Lung (tissue), 11 donors: ENCODE measurements at regions not wholly inside any gene's neighbourhood (a gene's known extent, or its start where the extent isn't known, plus 50 kb on each side); places are given as distances from the start of the nearest gene placed in this dataset.

Experiments
- ATAC-seq: fragments of 200-7000 bp; cut with Tn5 transposase; one replicate; pipeline ENCODE4 v1.9.1; 2020; ENCODE audit warnings: moderate number of reproducible peaks; ENCODE audit not compliant: insufficient read depth, low FRiP score
- DNase-seq, 3 donors: peaks; one replicate each; pipeline ENCODE4 v3.0.0-alpha.2; 2013 to 2017
- H3K27ac ChIP-seq, 2 donors: one replicate each; pipeline ENCODE4 v1.5.1; 2013; ENCODE audit warnings: mild to moderate bottlenecking in 2 of 2, moderate library complexity in 2 of 2, control low read depth in 1 of 2, inconsistent platforms in 1 of 2, low read depth in 1 of 2, low read length in 1 of 2
- H3K27me3 ChIP-seq, 3 donors: one replicate each; pipeline ENCODE4 v1.5.1; 2013; ENCODE audit warnings: low read length in 2 of 3; ENCODE audit not compliant: control insufficient read depth in 3 of 3, insufficient read depth in 3 of 3
- H3K36me3 ChIP-seq, 4 donors: one replicate each; pipeline ENCODE4 v1.5.1; 2013; ENCODE audit warnings: low read length in 4 of 4, mild to moderate bottlenecking in 1 of 4, moderate library complexity in 1 of 4; ENCODE audit not compliant: control insufficient read depth in 4 of 4, insufficient read depth in 4 of 4
- H3K4me1 ChIP-seq, 5 donors: one replicate each; pipeline ENCODE4 v1.5.1; 2013; ENCODE audit warnings: low read length in 5 of 5, mild to moderate bottlenecking in 2 of 5, moderate library complexity in 1 of 5; ENCODE audit not compliant: control insufficient read depth in 5 of 5, insufficient read depth in 5 of 5
- H3K4me3 ChIP-seq: one replicate; pipeline ENCODE4 v1.5.1; 2013; ENCODE audit warnings: mild to moderate bottlenecking, control low read depth, moderate library complexity
- H3K9ac ChIP-seq, 2 donors: one replicate each; pipeline ENCODE4 v1.5.1; 2013; ENCODE audit warnings: low read length in 2 of 2, control low read depth in 1 of 2; ENCODE audit not compliant: insufficient read depth in 1 of 2
- H3K9me3 ChIP-seq, 4 donors: one replicate each; pipeline ENCODE4 v1.5.1; 2013; ENCODE audit warnings: low read length in 3 of 4, mild to moderate bottlenecking in 1 of 4, moderate library complexity in 1 of 4; ENCODE audit not compliant: control insufficient read depth in 4 of 4, insufficient read depth in 3 of 4
- WGBS, 2 donors: extraction: QIAGEN DNeasy Blood & Tissue Kit; methylation state at CpG; one replicate each; pipeline ENCODE4 v1.1.7; 2013; 5-methylcytosine and 5-hydroxymethylcytosine counted together
- TF ChIP-seq, protein P1 (sequence below): IDR thresholded peaks from 2 replicates; pipeline ENCODE4 v1.5.1; 2012; ENCODE audit warnings: mild to moderate bottlenecking; ENCODE audit errors: control extremely low read depth, extremely low read depth
- donor health status: control.
- donor health status: control.
- donor health status: Bipolar disorder and iron deficiency.
- donor health status: healthy.
- donor health status: DM: yes; HTN: yes; CAD: no.

DNA sequence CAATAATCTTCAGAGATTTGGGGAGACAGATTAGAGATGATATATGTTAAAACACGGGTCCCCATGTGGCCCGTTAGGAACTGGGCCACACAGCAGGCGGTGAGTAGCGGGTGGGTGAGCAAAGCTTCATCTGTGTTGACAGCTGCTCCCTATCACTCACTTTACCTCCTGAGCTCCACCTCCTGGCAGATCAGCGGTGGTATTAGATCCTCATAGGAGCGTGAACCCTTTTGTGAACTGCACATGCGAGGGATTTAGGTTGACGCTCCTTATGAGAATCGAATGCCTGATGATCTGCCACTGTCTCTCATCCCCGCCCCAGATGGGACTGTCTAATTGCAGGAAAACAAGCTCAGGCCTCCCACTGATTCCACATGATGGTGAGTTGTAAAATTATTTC is 560.4 kb upstream of the AMELY start:
- H3K4me1 ChIP-seq, result no peaks in the 10 kb centered on the region
- TF ChIP-seq, protein P1, sequence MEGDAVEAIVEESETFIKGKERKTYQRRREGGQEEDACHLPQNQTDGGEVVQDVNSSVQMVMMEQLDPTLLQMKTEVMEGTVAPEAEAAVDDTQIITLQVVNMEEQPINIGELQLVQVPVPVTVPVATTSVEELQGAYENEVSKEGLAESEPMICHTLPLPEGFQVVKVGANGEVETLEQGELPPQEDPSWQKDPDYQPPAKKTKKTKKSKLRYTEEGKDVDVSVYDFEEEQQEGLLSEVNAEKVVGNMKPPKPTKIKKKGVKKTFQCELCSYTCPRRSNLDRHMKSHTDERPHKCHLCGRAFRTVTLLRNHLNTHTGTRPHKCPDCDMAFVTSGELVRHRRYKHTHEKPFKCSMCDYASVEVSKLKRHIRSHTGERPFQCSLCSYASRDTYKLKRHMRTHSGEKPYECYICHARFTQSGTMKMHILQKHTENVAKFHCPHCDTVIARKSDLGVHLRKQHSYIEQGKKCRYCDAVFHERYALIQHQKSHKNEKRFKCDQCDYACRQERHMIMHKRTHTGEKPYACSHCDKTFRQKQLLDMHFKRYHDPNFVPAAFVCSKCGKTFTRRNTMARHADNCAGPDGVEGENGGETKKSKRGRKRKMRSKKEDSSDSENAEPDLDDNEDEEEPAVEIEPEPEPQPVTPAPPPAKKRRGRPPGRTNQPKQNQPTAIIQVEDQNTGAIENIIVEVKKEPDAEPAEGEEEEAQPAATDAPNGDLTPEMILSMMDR, result no peak
- no peak overlapping the region for H3K27ac ChIP-seq
- ATAC-seq (no peak), DNase-seq (no peak)
- H3K9me3 ChIP-seq, result no peaks in the 10 kb centered on the region
- H3K27me3 ChIP-seq, result no peaks in the 10 kb centered on the region
- no peaks in the 10 kb centered on the region for H3K36me3 ChIP-seq
- no peak overlapping the region for H3K4me3 ChIP-seq
- 73% methylated on average over 10 of the region's 10 CpGs; no CpG with 5 or more reads in 1 of the 2 donors for WGBS, 2 donors
- H3K9ac ChIP-seq, result no peak overlapping the region

DNA sequence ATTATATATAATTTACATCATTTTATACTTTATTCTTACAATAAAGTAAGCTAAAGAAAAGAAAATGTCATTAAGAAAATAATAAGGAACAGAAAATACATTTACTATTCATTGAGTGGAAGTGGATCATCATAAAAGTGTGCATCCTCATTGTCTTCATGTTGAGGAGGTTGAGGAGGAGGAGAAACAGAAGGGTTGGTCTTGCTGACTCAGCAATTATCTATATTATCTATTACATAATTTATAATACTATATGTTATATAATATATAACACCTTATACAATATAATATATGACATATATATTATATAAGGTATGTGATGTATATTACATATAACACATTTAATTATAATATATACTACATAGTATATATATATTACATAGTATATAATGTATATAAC is 558.5 kb upstream of the AMELY start:
- Histone ChIP-seq H3K9ac (no peak overlapping the region), H3K36me3 (no peaks in the 10 kb centered on the region), H3K27me3 (no peaks in the 10 kb centered on the region), H3K9me3 (no peaks in the 10 kb centered on the region), H3K27ac (no peak overlapping the region), H3K4me1 (no peaks in the 10 kb centered on the region), H3K4me3 (no peak overlapping the region)
- TF ChIP-seq, protein P1, result no peak
- no peak for DNase-seq
- no peak for ATAC-seq

DNA sequence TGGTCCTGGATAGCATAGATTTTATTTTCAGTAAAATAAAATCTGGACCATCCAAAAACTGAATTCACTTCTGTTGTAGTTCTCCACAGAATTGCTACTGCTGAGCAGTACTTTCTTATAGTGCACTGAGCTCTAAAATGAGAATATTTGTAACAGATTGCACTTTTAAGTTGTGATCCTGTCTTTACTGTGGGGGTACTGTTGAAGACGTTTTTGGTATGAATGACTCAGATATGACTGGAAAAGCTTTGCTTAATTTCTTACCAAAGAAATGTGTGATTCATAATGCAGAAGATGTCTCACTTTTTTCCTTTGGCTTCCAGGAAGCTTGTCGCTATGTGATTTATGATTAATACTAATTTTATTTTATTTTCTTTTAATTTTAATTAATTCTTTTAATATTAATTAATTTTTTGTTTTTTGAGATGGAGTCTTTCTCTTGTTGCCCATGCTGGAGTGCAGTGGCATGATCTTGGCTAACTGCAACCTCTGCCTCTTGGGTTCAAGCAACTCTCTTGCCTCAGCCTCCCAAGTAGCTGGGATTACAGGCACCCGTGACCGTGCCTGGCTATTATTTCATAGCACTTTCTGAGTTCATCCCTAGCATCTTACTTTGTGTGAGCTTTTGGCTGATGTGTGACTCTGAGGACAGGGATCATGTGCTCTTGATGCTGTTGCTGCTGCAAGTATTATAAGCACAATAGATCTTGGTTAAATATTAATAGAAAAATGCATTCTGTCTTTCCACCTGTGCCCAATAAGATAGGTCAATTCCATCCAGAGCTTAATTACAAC is 557.6 kb upstream of the AMELY start:
- TF ChIP-seq, protein P1, result no peak
- no peak for DNase-seq
- H3K36me3 ChIP-seq, result no peaks in the 10 kb centered on the region
- 84% methylated on average over 4 of the region's 4 CpGs; no CpG with 5 or more reads in 1 of the 2 donors for WGBS, 2 donors
- no peak for ATAC-seq
- no peak overlapping the region for H3K4me3 ChIP-seq
- H3K9me3 ChIP-seq, result no peaks in the 10 kb centered on the region
- H3K4me1 ChIP-seq, result no peaks in the 10 kb centered on the region
- H3K27me3 ChIP-seq, result no peaks in the 10 kb centered on the region
- no peak overlapping the region for H3K27ac ChIP-seq
- H3K9ac ChIP-seq, result no peak overlapping the region
